Tongue (tissue), 1 donor: ENCODE measurements at regions not wholly inside any gene's neighbourhood (a gene's known extent, or its start where the extent isn't known, plus 50 kb on each side); places are given as distances from the start of the nearest gene placed in this dataset.

Source experiments
- DNase-seq: peaks from one replicate; pipeline ENCODE4 v3.0.0-alpha.2; 2015

DNA sequence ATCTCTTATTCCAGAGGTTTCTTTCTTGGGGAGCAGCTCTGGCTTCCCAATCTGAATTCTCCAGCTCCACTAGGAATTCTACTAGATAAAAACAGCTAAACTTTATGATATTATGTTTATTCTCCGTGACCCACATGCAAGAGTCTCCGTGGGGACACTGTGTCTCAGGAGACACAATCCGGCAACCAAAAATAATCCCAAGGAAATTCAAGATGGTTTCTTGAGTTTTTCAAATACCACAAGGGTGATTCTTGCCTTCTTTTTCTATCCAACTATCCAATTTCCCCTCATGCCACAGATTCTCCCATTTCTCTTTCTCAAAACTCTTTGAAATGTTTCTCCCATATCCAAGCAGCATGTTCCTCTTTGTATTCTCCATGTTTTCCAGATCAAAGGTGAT lies 103.1 kb downstream of the FAS start:
- DNase-seq = no peak

DNA sequence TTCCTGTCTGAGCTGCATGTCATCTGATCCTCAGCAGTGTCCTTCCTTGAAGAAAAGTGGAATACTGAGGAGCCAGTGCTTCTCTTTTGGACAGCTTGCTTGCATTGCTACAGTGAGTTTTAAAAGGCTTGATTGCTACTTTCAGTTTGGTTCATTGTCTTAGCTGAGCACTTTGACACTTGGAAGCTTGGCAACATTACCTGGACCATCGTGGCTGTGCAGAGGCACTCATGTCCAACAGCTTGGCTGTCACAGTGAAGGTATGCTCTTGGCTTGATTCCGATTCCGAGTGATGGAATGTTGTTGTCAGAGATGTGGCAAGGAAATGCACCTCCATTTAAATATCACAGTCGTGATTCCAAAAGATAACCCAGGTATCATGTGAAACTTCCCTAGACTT lies 102.4 kb downstream of the FAS start:
- no peak for DNase-seq

DNA sequence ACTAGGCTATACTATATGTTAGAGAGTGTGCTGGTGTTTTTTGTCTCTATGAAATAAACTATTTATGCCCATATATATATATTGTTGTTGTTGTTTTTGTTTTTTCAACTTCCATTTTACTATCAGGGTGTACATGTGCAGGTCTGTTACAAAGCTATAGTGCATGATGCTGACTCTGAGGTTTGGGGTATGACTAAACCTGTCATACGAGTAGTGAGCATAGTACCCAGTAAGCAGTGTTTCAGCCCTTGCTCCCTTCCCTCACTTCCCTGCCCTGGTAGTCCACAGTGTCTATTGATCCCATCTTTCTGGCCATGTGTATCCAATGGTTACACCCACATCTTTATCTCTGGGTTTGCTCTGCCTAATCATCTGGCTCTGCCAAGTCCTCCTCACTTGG lies 101.8 kb downstream of the FAS start:
- DNase-seq = no peak

DNA sequence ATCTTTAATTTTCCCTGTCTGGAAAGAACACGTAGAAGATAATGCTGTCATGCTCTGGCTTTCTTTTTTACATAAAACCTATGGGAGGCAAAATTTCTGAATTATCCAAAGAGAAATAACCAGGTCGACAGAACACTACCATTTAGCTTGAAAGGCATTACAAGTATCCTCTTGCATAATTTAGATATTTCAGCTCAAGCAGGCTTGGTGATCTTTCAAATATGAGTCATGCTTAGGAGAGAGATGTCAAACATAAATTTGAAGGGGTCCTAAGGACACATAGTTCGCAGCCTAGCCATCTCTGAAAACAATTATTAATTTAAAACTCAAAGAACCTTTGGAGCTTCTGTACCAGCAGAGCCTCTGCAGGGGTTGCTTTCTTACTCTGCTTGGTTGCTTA lies 100.9 kb downstream of the FAS start:
- DNase-seq = no peak

DNA sequence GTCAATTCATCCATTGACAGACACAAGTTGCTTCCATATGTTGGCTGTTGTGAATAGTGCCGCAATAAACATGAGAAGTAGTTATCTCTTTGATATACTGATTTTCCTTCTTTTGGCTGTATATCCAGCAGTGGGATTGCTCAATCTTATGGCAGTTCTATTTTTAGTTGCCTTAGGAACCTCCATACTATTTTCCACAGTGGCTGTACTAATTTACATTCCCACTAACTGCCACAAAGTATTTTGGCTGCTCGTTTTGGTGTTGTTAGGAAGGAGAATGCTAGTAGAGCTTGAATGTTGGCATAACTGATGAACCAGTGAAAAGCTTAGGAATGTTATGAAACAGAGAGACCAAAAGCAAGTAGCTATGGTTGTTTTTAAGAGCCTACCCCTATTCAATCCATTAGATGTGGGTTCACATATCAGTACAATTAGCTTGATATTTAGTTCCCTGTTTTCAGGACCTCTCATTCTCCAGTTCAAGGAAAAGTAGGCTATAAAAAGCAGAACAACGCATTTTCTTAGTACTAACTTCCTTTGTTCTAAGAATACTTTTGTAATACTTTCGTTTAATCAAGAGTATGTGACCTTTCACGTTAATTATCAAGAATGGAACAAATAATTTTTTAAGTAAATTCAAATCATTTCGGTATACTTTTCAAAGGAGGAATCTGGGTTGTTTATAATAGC lies 100.3 kb downstream of the FAS start:
- no peak for DNase-seq

DNA sequence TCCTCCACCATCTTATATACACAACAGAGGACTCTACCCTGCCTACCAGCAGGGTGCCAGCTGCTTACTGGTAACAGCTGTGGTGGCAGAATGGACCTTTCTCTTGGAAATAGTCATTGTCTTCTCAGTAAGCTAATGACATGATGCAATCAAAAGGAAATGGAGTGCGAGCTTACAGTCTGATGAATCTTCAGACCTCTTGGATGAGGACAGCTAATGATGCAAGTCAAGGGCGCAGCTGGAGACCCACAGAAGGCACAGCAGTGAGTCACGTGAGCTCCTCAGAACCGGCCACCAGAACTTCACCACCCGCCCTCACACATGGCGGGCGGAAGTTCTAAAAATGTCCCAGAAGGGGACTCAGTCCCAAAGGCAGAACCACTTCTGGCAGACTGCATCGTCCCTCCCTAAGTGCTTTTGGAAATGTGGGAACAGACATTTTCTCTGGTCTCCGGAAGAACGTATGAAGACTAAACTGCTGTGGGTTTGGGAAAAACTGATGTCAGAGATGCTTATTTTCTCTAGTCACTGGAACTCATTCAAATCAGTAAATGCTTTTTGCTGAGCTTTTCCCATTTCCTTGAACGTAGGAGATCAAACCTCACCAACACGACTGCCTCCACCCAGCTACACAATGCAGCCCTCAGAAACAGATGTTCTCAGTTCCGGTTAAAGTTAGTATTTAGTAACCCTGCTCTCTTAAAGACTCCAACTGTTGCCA lies 96.4 kb downstream of the FAS start:
- peak; percentile 36 for DNase-seq

DNA sequence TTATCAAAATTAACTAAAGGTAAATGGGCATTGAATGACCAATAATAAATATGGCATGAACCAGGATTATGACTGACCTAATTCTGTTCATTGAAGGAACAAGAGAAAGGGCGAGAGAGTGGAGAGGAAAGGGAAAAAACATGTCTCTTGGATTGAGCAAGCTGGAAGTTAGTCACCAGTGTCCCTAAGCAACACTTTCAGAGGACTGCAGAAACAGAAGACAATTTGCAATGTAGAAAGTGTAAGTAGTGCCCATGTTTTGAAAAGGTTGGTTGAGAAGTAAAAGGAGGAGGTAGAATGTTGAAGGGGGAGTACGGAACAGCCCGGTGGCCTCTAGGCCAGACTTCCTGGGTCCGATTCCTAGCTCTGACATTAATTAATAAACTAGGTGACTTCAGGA lies 94.6 kb downstream of the FAS start:
- DNase-seq = no peak

DNA sequence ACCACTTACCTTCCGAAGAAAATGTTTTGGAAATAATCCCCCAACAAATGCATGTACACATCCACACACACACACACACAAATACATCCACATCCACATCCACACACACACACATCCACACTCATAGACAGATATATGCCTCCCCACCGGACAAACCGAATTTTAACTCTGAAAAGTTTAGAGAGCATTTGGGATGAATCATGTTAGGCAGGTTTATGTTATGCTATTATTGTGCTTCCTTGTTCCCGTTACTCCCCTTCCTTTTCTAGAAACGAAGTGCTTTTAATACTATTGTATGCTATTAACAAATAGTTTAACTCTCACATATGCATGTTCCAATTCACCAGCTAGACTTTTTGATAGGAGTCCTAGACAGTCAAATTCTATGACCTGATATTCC lies 91.5 kb downstream of the FAS start:
- no peak for DNase-seq

DNA sequence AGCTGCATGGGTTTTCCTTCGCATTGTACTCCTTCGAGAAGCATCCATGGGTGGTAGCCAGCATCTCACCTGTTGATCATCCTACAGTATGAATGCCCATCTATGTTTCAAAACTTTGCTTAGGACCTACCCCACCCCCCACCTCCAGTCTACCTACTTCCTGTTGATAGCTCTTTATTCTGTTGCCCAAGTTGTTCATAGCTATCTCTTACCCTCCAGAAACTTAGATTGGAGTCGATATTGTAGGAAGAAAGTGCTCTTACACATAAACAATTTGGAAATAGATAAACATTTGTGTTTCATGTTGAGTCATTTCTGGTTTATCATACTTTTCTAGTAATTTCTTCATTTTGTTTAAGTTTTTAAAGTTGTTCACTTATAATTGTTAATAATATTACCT lies 90.1 kb downstream of the FAS start:
- no peak for DNase-seq

DNA sequence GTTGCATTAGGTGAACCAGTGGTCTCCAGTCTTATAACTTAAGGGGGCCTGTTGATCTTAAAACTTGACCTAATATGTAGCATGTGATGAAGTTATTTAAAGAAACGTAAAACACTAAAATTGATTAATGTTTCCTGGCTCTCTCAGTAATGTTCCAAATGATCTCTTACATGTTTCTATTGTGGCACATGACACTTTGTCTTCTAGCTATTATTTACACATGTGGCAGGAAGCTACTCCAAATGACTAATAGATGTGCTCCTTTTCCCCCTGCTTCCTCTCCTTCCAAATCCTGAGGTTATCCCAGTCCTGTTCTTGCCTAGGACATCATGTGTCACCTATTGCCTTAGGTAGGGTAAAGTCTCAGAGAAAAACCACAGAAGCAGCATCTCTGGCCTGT lies 89.4 kb downstream of the FAS start:
- DNase-seq = no peak

DNA sequence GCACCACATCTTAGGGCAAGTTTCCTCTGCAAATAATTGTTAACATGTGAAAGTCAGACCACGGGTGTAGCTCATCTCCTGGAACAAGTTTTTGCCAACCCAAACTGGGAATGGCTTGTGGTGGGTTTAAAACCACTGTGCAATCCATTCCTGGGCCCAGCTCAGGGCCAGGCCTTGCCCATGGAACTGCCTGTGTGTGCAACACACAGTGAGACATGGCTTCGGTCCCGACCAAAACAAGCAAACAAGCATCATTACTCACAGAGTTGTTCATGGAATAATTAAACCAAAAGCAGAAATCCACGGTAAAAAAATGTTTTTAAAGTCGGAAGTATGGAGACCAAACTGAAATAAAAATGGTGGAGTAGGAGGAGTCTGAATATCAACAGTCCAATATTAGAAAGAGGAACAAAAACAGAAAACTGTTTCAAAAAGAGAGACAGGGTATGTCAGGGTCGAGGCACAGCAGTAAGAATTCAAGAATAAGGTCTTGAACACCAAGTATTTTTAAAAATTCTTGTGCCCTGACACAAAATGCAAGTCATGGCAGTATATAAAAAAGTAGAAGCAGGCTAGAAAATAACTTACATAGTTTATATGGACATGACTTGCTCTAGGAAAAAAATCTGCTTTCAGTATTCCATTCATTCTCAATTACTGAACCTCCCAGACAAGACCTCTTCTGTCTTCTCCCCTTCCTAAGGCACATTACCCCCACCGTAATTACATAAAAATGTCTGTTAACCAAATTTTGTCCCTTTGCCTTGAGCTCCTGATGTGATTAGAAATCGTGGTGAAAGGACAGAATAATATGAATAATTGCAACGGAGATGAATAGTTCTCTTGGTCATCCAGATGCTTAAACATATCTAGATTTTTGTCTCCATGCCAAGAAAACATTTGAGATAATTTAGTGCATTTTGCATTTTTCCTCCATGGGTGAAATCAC lies 88.4 kb downstream of the FAS start:
- DNase-seq = no peak

DNA sequence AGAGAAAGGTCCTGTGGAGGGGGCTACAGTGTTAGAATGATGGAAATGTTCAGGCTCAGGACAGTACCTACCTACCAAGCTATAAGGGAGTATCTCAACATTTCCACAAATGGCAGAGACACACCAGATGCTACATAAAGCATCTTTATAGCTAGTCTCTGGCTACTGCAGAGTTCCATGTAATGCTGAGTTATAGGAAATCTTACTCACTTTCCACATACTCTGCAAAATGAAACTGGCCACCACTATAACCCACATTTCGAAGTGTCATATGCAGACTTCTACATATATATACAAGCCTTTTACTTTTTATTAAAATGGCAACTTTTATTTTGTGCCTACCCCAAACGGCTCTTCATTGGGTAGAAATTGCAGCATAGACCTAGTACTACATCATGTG lies 85.5 kb downstream of the FAS start:
- no peak for DNase-seq

DNA sequence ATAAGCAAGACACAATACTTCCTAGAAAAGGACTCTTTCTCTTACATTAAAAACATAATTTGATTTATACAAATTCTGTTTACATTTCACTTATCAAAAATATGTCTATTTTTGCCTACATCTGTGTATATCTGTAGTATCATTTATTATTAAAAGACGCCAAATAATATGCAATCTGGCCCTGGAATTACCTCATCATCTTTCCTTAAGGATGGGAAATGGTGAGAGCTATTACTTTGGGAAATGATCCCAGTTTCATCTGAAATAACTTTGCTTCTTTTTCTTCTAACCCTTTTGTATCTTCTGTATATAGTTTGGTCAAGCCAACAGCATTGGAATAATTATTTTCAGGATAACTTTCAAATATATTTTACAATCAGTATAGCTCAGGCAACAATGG lies 85.0 kb downstream of the FAS start:
- no peak for DNase-seq

DNA sequence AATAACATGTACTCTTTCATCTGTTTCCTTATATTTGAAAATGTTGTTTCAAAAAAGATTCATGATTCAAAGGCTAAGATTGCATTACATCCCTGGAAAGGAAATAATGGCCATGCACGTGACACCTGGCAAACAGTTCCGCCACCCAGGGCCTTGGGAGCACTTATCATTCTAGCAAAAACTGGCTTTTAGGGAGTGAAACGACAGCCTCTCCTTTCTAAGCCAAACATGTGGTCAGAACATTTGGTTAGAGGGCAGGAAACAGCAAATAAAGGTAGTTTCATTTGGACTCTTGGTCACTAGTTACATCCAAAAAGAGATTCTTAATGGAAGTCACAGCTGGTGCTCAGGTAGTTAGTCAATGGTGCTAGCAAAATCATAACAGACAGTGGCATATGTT lies 83.5 kb downstream of the FAS start:
- DNase-seq = no peak

DNA sequence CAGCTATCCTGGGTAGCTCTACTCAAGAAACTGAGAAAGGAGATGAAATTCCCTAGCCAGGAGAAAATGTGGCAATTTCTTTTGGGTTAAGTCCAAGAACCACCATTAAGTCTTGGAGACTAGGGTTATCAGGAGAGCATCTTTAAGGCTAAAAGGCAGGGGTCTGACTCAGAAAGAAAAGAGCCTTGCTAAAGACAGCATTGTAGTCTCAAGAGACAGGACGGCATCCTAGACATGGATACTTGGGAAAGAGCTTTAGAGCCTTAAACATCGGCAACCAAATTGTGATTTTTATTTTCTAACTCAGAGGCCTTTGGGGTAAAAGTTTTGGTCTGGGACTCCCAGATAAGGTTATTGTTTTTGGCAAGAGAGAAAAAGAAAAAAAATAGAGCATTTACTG lies 83.1 kb downstream of the FAS start:
- DNase-seq = no peak

DNA sequence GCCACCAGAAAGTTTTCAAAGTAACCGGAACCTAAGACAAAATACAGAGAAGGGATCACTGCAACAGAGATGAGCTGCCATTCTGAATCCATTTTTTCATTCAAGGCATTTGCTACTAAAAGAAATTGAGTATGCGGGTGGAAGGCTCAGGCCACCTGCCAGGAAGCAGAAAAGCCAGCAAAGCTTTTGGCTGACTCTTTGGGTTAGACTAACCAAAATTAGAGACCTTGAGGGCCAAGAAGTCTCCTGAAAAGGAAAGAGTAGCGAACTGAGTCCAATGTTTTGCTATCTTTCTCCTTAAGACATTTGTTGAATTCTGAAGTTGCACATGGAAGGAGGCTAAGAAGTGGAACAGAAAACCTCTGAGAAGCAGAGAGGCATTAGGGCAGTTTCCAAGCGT lies 79.0 kb downstream of the FAS start:
- no peak for DNase-seq
